ENCODE measurements at regions not wholly inside any gene's neighbourhood (a gene's known extent, or its start where the extent isn't known, plus 50 kb on each side); places are given as distances from the start of the nearest gene placed in this dataset.

DNA sequence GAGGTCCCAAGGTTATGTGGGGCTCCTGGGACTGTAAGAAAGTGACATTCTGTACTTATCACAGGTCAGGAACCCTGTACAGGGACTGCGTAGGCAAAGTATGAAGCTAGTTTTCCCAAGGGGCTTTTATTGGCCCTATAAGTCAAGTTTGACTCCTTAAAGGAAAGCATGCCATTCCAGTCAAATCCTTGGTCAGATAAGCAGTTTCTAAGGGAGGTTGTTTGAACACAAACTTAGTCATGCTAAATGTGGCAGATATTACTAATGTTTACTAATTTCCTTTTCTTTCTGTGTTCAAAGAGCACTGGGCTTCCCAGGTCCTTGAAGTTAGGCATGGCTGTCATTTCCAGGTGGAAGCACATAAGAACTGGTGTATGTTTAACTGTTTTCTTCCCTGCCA, 472.4 kb downstream of the ATP23 start:
- DNase-seq (no peak), ATAC-seq (no peak)
- Histone ChIP-seq H3K4me1 (no peaks in the 10 kb centered on the region), H3K27ac (no peak overlapping the region), H3K9me3 (no peaks in the 10 kb centered on the region), H3K27me3 (no peaks in the 10 kb centered on the region), H3K4me3 (no peak overlapping the region), H3K36me3 (no peaks in the 10 kb centered on the region)
- intact Hi-C loops (cut with DNase I) = no loop called here
- TF ChIP-seq, protein P1, sequence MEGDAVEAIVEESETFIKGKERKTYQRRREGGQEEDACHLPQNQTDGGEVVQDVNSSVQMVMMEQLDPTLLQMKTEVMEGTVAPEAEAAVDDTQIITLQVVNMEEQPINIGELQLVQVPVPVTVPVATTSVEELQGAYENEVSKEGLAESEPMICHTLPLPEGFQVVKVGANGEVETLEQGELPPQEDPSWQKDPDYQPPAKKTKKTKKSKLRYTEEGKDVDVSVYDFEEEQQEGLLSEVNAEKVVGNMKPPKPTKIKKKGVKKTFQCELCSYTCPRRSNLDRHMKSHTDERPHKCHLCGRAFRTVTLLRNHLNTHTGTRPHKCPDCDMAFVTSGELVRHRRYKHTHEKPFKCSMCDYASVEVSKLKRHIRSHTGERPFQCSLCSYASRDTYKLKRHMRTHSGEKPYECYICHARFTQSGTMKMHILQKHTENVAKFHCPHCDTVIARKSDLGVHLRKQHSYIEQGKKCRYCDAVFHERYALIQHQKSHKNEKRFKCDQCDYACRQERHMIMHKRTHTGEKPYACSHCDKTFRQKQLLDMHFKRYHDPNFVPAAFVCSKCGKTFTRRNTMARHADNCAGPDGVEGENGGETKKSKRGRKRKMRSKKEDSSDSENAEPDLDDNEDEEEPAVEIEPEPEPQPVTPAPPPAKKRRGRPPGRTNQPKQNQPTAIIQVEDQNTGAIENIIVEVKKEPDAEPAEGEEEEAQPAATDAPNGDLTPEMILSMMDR (IDR thresholded peaks at IDR 0.05) = no peak

DNA sequence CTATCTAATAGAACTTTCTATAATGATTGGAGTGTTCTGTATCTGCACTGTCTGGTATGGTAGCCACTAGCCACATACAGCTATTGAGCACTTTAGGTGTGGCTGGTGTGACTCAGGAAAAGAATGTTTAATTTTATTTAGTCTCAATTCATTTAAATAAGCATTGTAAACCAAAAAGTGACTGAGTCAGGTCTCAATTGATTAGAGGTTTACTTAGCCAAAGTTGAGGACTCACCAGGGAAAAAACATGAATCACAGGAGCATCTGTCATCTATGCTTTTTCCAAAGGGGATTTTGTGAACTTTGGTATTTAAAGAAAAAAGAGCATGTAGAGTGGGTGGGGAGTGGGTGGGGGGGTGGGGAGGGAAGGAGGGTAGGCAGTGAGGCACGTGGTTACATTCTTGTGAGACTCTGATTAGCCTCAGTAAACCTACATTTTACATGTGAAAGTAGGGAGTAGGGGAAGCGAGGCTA, 473.1 kb downstream of the ATP23 start:
- TF ChIP-seq, protein P1 (IDR thresholded peaks at IDR 0.05) = no peak
- DNase-seq (no peak), ATAC-seq (no peak)
- no peaks in the 10 kb centered on the region for H3K9me3 ChIP-seq
- no peaks in the 10 kb centered on the region for H3K27me3 ChIP-seq
- H3K4me1 ChIP-seq = no peaks in the 10 kb centered on the region
- no peak overlapping the region for H3K4me3 ChIP-seq
- no peaks in the 10 kb centered on the region for H3K36me3 ChIP-seq
- H3K27ac ChIP-seq = no peak overlapping the region
- intact Hi-C loops (cut with DNase I) = no loop called here

DNA sequence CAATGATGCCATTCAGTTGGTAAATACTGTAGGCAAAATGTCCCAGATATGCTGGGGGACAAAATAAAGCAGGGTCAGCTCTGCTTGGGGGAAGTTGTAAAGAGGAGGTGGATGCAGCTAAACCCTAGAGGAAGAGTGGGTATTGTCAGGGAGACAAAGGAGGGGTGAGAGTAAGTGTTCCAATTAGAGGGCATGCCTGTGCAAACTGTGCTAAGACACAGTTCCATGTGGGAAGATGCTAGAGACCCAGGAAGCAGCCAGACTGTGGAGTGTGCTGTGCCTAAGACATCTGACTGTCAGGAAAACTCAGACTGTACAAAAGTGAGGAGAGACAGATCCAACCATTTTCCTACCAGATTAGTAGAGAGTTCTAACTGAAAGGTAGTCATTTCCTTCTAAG, 474.3 kb downstream of the ATP23 start:
- no peak for ATAC-seq
- intact Hi-C loops (cut with DNase I) = no loop called here
- H3K4me1 ChIP-seq = no peaks in the 10 kb centered on the region
- H3K9me3 ChIP-seq = no peaks in the 10 kb centered on the region
- no peak overlapping the region for H3K4me3 ChIP-seq
- H3K27me3 ChIP-seq = no peaks in the 10 kb centered on the region
- no peaks in the 10 kb centered on the region for H3K36me3 ChIP-seq
- TF ChIP-seq, protein P1 (IDR thresholded peaks at IDR 0.05) = no peak
- no peak overlapping the region for H3K27ac ChIP-seq
- DNase-seq = no peak

DNA sequence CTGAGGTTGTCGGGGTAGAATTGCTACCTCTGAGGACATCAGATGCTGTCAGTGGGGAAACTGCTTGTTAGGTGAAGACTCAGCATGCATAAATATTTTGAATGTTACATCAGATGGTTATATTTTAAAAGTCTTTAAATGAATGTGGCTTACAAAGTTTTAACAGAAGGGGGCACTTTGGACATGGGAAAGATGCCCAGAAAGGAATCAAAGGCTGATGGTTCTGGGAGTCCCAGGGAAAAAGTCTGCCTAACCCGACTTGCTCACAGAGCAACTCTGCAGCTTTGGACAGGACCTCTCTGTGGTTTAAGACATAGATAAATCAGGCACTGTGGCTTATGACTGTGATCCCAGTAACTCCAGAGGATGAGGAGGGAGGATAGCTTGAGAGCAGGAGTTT, 474.9 kb downstream of the ATP23 start:
- ATAC-seq (no peak), DNase-seq (no peak)
- no peaks in the 10 kb centered on the region for H3K36me3 ChIP-seq
- H3K27me3 ChIP-seq = no peaks in the 10 kb centered on the region
- H3K4me1 ChIP-seq = no peaks in the 10 kb centered on the region
- intact Hi-C loops (cut with DNase I) = no loop called here
- TF ChIP-seq, protein P1 (IDR thresholded peaks at IDR 0.05) = no peak
- no peak overlapping the region for H3K4me3 ChIP-seq
- H3K27ac ChIP-seq = no peak overlapping the region
- no peaks in the 10 kb centered on the region for H3K9me3 ChIP-seq

DNA sequence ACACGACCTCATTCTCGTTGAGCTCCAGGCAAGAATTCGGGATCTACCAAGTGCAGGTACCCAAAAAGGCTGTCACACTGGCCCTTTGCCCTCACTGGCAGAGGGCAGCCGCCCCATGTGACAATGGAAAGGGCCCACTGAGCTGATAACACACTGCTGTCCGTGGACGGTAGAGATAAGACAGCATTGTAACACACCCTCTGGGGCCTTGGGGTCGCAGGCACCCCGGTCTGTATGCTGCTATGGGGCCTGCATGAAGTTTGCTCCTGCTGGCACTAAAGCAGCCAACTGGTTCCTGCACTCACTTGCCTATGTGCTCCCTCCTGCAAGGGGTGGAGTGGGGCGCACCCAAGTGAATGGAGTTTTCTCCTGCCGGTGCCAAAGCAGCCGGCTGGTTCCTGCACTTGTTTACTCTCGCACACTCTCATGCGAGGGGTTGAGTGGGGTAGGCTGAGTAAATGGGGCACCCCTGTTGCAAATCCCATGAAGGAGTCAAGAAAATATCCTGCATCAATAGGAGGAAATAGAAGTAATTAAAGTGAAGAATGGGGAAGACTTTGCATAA, 477.9 kb downstream of the ATP23 start:
- H3K27me3 ChIP-seq = no peaks in the 10 kb centered on the region
- intact Hi-C loops (cut with DNase I) = no loop called here
- DNase-seq = no peak
- no peaks in the 10 kb centered on the region for H3K36me3 ChIP-seq
- ATAC-seq = peak; percentile 49
- TF ChIP-seq, protein P1 (IDR thresholded peaks at IDR 0.05) = no peak
- H3K4me1 ChIP-seq = no peaks in the 10 kb centered on the region
- no peak overlapping the region for H3K27ac ChIP-seq
- no peaks in the 10 kb centered on the region for H3K9me3 ChIP-seq
- no peak overlapping the region for H3K4me3 ChIP-seq

DNA sequence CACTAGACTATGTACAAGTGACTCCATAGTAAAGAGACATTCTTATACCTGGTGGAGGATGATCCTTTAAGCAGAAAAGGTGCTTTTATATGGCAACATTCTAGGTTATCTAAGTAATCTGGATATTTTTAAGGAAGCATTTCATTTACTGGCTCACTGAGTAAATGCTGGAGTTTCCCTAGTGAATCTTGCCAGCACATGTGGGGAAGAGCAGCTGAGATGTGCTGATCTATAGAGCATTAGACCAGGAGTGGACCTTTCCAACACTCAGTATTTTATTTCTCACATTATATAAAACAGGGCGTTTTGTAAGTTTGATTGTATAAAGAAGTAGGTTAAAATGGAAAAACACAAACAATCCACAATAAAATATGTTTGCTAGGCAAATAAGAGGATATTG, 478.5 kb downstream of the ATP23 start:
- no peak overlapping the region for H3K4me3 ChIP-seq
- TF ChIP-seq, protein P1 (IDR thresholded peaks at IDR 0.05) = no peak
- no peaks in the 10 kb centered on the region for H3K36me3 ChIP-seq
- intact Hi-C loops (cut with DNase I) = no loop called here
- no peaks in the 10 kb centered on the region for H3K9me3 ChIP-seq
- no peak overlapping the region for H3K27ac ChIP-seq
- no peaks in the 10 kb centered on the region for H3K27me3 ChIP-seq
- ATAC-seq (no peak), DNase-seq (no peak)
- H3K4me1 ChIP-seq = no peaks in the 10 kb centered on the region
